Activated CD4-positive, alpha-beta T cell treated with anti-CD3 and anti-CD28 coated beads for 1 hour (primary cell): ENCODE measurements at regions not wholly inside any gene's neighbourhood (a gene's known extent, or its start where the extent isn't known, plus 50 kb on each side); places are given as distances from the start of the nearest gene placed in this dataset.
"Not testable (repeated sequence)": the region's sequence is repeated elsewhere in the genome, so short reads cannot be mapped to it uniquely, and the experiment has no call there.

ENCODE experiments used
- DNase-seq: peaks from one replicate; pipeline ENCODE4 v3.0.0-alpha.2; 2020

DNA sequence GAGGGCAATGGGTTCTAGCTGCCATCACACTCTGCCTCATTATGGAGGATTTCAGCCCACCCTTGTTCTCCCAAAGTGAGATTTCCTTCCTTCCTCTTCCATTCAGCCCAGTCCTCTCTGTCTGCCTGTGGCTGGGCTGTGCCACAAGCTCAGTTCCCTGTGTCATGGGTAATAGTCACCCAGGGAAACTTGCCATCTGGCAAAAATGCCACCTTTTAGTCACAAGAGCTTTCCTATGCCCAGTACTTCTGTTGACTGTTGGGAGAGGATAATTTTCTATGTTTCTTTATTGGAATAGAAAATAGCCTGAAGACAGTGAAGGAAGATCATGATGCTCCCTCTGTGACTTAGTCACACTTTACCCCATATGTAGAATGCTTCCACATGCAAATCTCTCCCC is 71.4 kb downstream of the TLR4 start:
- no peak for DNase-seq

- DNase-seq, result no peak
Observed at GRCh38 chr9:117777823-117778222, 73.6 kb downstream of the TLR4 start.

DNA sequence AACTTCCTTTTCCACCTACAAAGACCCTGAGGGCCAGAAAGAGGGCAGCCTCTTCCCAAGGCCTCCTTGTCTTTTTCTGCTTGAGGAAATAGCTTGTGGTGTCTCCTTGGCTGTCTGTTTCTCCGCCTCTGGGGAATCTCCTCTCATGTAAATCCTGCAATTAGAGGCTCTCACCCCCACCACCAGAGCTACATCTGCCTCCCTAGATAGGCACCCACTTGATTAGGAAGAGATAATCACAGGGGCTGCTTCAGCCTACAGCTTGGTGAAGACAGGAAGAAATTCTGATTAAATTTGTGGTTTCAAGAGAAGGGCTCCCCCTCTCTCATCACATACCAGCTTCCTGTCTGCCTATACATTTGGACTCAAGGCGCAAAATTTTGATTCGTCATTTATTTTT is 75.6 kb downstream of the TLR4 start:
- DNase-seq, result no peak

GRCh38 chr9:117782931-117783788 is 79.0 kb downstream of the TLR4 start:
- DNase-seq, result peak; percentile 18

DNA sequence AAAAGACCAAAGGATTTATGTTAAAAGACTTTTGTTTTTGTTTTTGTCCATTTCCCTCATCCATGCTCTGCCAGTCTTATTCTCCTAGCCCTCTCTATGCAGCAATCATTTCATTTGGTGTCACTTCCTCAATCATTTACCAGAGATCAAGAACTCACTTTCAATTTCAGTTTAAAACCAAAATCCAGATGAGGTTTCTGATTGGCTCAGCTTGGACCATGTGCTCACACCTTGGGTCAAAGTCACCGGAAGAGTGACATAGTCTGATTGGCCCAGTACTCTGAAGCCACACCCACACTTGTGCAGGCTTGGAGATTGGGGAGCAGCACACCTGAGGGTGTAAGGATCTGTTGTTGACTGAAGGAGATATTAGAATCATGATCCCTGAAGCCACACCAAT is 79.6 kb downstream of the TLR4 start:
- DNase-seq, result no peak

GRCh38 chr9:117784996-117785395 is 80.8 kb downstream of the TLR4 start:
- DNase-seq, result no peak

DNA sequence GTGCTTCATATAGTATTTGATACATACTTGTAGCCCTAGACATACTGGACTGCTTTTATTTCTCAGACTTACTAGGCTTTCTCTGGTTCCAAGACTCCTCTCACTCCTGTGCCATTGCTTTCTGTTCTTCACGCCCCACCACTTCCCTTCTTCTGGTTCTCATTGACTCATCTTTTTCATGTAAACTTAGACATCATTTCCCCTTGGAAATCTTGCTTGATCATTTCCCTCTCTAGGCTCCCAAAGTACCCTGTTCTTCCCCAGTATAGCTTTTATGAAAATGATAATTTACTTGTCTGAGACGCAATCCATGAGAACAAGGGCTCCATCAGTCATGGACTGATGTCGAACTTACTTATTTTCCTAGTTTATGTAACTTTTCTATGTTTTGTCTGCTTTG is 83.5 kb downstream of the TLR4 start:
- no peak for DNase-seq

GRCh38 chr9:117795271-117795670 is 91.1 kb downstream of the TLR4 start:
- DNase-seq, result no peak

DNA sequence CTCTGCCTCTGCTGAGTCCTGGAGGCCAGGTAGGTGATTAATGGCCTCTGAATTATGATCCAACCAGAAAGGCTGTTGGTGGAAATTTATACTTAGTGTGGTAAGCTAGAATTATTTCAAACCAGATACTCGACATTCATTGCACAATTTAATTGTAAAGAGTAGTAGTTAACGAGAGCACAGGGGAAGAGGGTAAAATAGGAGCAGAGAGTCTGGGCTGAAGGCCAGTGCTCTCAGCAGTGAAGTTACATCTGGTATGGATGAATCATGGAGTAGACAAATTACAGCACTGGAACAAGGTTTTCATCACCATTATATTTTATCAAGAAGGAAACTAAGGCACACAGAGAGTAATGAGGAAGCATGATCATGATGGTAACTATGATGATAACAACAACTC is 92.5 kb downstream of the TLR4 start:
- DNase-seq, result no peak

GRCh38 chr9:117800389-117800788 is 96.2 kb downstream of the TLR4 start:
- DNase-seq, result no peak

DNA sequence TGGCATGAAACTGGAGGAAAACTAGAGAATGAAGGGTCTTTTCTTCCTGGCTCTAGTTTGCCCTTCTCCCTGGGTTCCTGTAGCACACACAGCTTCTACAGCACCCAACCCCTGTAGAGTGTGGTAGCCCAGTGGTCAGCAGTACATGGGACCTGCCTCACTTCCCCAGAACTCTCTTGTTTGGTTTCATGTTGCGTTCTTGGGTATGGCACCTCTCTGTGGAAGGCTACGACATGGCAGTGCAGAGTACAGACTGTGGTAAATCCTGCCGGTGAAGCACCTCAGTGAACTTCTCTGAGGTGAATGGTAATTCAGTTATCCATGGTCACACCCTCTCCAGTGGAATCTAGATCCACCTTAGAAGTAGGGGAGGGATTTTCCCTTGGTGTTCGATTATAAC is 105.5 kb downstream of the TLR4 start:
- DNase-seq, result no peak

GRCh38 chr9:117815315-117815714 is 111.1 kb downstream of the TLR4 start:
- no peak for DNase-seq

DNA sequence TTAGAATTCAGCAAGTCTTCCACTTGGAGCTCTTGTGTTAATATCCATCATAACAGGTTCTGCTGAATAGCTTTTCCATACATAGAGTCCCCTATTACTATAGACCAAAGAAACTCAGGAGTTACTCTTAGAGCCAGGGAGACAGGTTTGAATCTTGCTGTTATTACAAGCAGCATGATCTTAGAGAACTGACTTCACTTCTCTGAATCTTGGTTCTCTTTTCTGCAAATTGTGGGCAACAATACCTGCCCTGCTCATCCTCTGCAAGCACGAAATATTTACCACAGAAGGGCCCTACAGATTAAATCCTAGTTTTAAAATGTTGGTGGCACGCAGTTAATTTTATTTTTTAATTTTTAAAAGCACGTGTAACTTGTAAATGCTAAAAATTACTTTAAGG is 111.7 kb downstream of the TLR4 start:
- no peak for DNase-seq

GRCh38 chr9:117821954-117822353 is 117.8 kb downstream of the TLR4 start:
- DNase-seq, result no peak

- DNase-seq, result no peak
Observed at GRCh38 chr9:117823576-117823975, 119.4 kb downstream of the TLR4 start.

DNA sequence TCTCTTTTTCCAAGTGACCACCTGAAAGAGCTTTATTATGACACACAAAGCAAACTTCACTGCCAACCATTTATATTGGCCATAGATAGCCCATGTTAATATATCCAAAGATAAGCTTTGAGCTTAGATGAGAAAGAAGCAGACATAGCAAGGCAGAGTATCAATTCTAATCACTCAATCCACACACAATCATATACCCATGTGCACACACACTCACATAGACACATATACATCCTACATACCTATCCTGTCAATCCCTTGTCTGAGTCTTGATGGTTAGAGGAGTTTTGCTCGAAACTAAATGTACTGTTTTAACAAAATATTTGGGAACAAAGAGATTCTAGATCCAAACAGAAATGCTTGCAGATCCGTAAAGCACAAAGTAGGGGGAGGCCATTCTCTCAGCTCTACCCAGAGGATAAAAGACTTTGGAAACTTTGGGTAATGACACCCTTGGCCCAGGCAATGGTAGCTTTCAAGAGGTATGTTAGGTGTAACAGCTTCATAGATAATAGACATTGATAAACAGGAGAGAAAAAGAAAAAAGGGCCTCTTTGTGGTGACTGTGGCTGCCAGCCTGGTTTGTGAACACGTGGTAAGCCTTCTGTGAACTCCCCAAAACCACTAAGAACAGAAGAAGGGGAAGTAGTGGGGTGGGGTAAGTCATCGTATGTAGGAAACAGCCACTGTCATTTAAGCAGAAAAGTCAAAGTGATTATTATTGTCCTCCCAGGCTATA is 121.6 kb downstream of the TLR4 start:
- peak; percentile 14 for DNase-seq

GRCh38 chr9:117826837-117827236 is 122.6 kb downstream of the TLR4 start:
- no peak for DNase-seq

DNA sequence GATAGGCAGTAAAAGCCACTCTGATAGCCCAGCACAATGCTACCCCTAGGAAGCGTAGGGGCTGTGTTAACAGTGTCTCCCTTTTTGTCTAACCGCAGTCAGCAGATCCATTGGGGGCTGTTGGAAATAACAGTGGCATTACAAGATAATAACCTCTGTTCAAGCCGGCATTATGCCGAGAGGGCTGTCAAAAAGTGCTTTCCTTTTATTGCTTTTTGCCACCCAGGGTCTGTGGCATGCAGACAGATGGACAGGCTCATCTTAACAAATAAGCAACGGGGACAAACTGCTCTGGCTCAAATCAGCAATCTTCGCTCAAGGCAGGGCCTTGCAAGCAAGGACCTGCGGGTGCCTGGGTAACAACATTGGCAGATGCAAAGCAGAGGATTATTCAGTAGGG is 123.3 kb downstream of the TLR4 start:
- no peak for DNase-seq

DNA sequence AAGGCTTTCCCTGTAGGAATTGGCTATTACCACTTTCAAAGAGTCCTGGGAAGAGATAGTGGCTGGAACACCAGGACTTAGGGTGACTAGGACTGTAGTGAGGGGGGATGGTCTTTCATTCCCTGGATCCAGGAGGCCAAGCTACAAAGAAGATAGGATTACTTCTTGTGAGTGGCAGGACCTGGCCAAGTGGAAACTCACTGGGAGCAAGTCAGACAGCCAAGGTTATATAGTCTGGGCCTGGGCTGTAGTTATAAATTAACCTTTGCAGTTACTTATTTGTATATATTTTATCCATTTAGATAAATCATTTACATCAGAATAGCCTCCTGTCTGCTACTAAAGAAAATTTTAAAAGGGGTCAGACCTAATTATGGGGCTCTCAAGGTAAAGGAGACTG is 124.3 kb downstream of the TLR4 start:
- DNase-seq, result no peak

DNA sequence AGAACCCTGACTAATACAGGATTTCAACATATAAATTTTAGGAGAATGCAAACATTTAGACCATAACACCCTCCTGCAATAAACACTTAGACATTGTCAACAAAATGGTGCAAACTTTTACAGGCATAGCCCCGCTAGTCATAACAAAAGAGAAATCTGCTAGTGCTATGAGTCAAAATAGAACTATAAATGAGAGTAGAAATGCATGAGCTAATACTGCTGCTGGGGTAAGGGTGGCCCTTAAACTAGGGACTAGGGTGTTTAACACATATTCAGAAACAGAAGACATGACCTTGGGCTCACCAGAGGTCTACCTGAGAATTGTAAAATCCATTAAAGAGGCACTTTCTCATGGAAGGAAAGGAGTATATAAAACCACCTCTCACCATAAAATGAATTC is 131.6 kb downstream of the TLR4 start:
- DNase-seq, result no peak

- DNase-seq, result no peak
Observed at GRCh38 chr9:117839862-117840261, 135.7 kb downstream of the TLR4 start.

DNA sequence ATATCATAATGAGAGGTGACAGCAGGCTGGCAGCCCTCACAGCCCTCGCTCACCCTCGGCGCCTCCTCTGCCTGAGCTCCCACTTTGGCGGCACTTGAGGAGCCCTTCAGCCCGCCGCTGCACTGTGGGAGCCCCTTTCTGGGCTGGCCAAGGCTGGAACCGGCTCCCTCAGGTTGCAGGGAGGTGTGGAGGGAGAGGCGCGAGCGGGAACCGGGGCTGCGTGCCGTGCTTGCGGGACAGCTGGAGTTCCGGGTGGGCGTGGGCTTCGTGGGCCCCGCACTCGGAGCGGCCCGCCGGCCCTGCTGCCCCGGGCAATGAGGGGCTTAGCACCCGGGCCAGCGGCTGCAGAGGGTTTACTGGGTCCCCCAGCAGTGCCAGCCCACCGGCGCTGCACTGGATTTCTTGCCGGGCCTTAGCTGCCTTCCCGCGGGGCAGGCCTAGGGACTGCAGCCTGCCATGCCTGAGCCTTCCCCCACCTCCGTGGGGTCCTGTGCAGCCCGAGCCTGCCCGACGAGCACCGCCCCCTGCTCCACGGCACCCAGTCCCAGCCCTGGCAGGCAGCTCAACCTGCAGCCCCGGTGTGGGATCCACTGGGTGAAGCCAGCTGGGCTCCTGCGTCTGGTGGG is 147.7 kb downstream of the TLR4 start:
- not testable (repeated sequence) for DNase-seq

DNA sequence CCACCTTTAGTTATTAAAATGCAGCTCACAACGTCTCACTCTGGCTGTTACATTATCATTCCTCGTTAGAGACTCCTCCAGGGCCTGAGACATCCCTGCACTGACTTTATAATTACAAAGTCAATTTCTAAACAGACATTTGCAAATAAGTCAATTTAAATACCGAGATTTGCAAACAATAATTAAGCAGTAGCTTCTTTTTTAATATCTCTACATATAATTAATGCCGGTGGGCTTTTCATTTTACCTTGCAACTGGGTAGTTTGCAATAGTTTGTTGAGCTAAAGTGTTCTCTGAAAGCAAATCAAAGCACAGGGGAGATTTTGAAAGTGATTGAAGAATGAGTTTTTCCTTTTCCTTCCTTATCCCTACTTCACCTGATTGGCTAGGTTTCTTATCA is 154.4 kb downstream of the TLR4 start:
- DNase-seq, result no peak

- DNase-seq, result no peak
Observed at GRCh38 chr9:117860849-117861248, 156.6 kb downstream of the TLR4 start.
